ENCODE measurements at regions not wholly inside any gene's neighbourhood (a gene's known extent, or its start where the extent isn't known, plus 50 kb on each side); places are given as distances from the start of the nearest gene placed in this dataset.

- no peak for DNase-seq (ENCODE audit: low read depth in 2 of 2)
Observed at GRCh38 chr5:111582451-111582850, 70.1 kb upstream of the STARD4 start.

GRCh38 chr5:111580956-111581355 is 68.6 kb upstream of the STARD4 start:
- DNase-seq (ENCODE audit: low read depth in 2 of 2), result no peak

GRCh38 chr5:111574311-111574710 is 62.0 kb upstream of the STARD4 start:
- no peak for DNase-seq (ENCODE audit: low read depth in 2 of 2)

- no peak for DNase-seq (ENCODE audit: low read depth in 2 of 2)
Observed at GRCh38 chr5:111572561-111572960, 60.2 kb upstream of the STARD4 start.

- DNase-seq (ENCODE audit: low read depth in 2 of 2), result peak; percentile 51 to 63
Observed at GRCh38 chr5:111563031-111563822, 50.9 kb upstream of the STARD4 start.

- DNase-seq (ENCODE audit: low read depth in 2 of 2), result no peak
Observed at GRCh38 chr5:111562561-111562960, 50.2 kb upstream of the STARD4 start.
